ENCODE measurements at regions not wholly inside any gene's neighbourhood (a gene's known extent, or its start where the extent isn't known, plus 50 kb on each side); places are given as distances from the start of the nearest gene placed in this dataset.

- DNase-seq: peak; percentile 38
Observed at GRCh38 chr6:6918216-6918983, 189.4 kb upstream of the RREB1 start.

GRCh38 chr6:6919173-6919572 lies 188.6 kb upstream of the RREB1 start:
- DNase-seq: no peak

- no peak for DNase-seq
Observed at GRCh38 chr6:6920114-6920986, 187.4 kb upstream of the RREB1 start.

- DNase-seq: no peak
Observed at GRCh38 chr6:6920987-6921313, 186.8 kb upstream of the RREB1 start.

GRCh38 chr6:6922166-6922565 lies 185.6 kb upstream of the RREB1 start:
- no peak for DNase-seq

GRCh38 chr6:6923605-6924004 lies 184.2 kb upstream of the RREB1 start:
- no peak for DNase-seq

GRCh38 chr6:6924708-6925107 lies 183.1 kb upstream of the RREB1 start:
- no peak for DNase-seq

- no peak for DNase-seq
Observed at GRCh38 chr6:6925391-6926164, 182.2 kb upstream of the RREB1 start.

GRCh38 chr6:6926856-6927255 lies 180.9 kb upstream of the RREB1 start:
- no peak for DNase-seq

- DNase-seq: peak; percentile 40
Observed at GRCh38 chr6:6927521-6928361, 180.0 kb upstream of the RREB1 start.

GRCh38 chr6:6930223-6930880 lies 177.4 kb upstream of the RREB1 start:
- no peak for DNase-seq

GRCh38 chr6:6931071-6932025 lies 176.4 kb upstream of the RREB1 start:
- DNase-seq: no peak

GRCh38 chr6:6932341-6932740 lies 175.4 kb upstream of the RREB1 start:
- DNase-seq: no peak

- DNase-seq: no peak
Observed at GRCh38 chr6:6932968-6933367, 174.8 kb upstream of the RREB1 start.

- no peak for DNase-seq
Observed at GRCh38 chr6:6940031-6941025, 167.4 kb upstream of the RREB1 start.

- no peak for DNase-seq
Observed at GRCh38 chr6:6941201-6941600, 166.6 kb upstream of the RREB1 start.

GRCh38 chr6:6942091-6942490 lies 165.7 kb upstream of the RREB1 start:
- DNase-seq: no peak

- peak; percentile 68 for DNase-seq
Observed at GRCh38 chr6:6942831-6943230, 164.9 kb upstream of the RREB1 start.

All from muscle of arm (tissue), 1 donor.